ENCODE measurements at regions not wholly inside any gene's neighbourhood (a gene's known extent, or its start where the extent isn't known, plus 50 kb on each side); places are given as distances from the start of the nearest gene placed in this dataset.

- intact Hi-C loops (cut with micrococcal nuclease), result no loop called here
- DNase-seq, result no peak
- POLR2A ChIA-PET (ENCODE audit: unreplicated experiment), result no interaction called here
Measured at GRCh38 chr6:133648581-133648980, 240.3 kb upstream of the TCF21 start.

GRCh38 chr6:133671376-133671775, 217.5 kb upstream of the TCF21 start:
- Histone ChIP-seq H3K36me3 (ENCODE audit: low read depth, low read length) (no peaks in the 10 kb centered on the region), H3K9me3 (ENCODE audit: low read length) (no peaks in the 10 kb centered on the region), H3K27me3 (ENCODE audit: low read length) (no peaks in the 10 kb centered on the region), H3F3A (ENCODE audit: low read length, unreplicated experiment) (no peaks in the 10 kb centered on the region), H3K4me3 (ENCODE audit: low read length) (no peak overlapping the region), H3K4me2 (ENCODE audit: low read length) (no peak overlapping the region), H3K4me1 (ENCODE audit: insufficient read depth, low read length) (no peaks in the 10 kb centered on the region), H3K9me2 (replicated peaks; ENCODE audit: low read length) (no peaks in the 10 kb centered on the region), H2AFZ (ENCODE audit: low read length) (no peak overlapping the region), H3K9ac (ENCODE audit: low read length) (no peak overlapping the region), H3K79me2 (ENCODE audit: low read length) (no peaks in the 10 kb centered on the region), H4K20me1 (ENCODE audit: low read length) (no peaks in the 10 kb centered on the region), H3K27ac (ENCODE audit: low read length) (no peak overlapping the region)
- intact Hi-C loops (cut with micrococcal nuclease), result no loop called here
- BruUV-seq (replicated peaks), result no TSS peak
- CTCF ChIA-PET, result no interaction called here
- DNase-seq (no peak), ATAC-seq (no peak)
- POLR2A ChIA-PET (ENCODE audit: unreplicated experiment), result no interaction called here
- TF ChIP-seq EZH2 (IDR thresholded peaks at IDR 0.05; ENCODE audit: low read length, unreplicated experiment), result no peak
- TF ChIP-seq EZH2phosphoT487 (IDR thresholded peaks at IDR 0.05; ENCODE audit: borderline replicate concordance, low read length), result no peak
- TF ChIP-seq CTCF (conservative IDR thresholded peaks at IDR 0.05; ENCODE audit: low read depth, low read length), result no peak

More at GRCh38 chr6:133648581-133648980, 240.3 kb upstream of the TCF21 start:
- no peaks in the 10 kb centered on the region for H3K79me2 ChIP-seq (ENCODE audit: low read length)
- no peak overlapping the region for H3K4me3 ChIP-seq (ENCODE audit: low read length)
- no peaks in the 10 kb centered on the region for H4K20me1 ChIP-seq (ENCODE audit: low read length)
- H3K27me3 ChIP-seq (ENCODE audit: low read length), result no peaks in the 10 kb centered on the region
- no peaks in the 10 kb centered on the region for H3K9me3 ChIP-seq (ENCODE audit: low read length)
- no peak overlapping the region for H3K27ac ChIP-seq (ENCODE audit: low read length)
- H3K9ac ChIP-seq (ENCODE audit: low read length), result no peak overlapping the region
- ATAC-seq, result no peak
- CTCF ChIA-PET, result no interaction called here
- H3F3A ChIP-seq (ENCODE audit: low read length, unreplicated experiment), result no peaks in the 10 kb centered on the region
- H3K36me3 ChIP-seq (ENCODE audit: low read depth, low read length), result no peaks in the 10 kb centered on the region
- TF ChIP-seq EZH2phosphoT487 (IDR thresholded peaks at IDR 0.05; ENCODE audit: borderline replicate concordance, low read length) (no peak), CTCF (conservative IDR thresholded peaks at IDR 0.05; ENCODE audit: low read depth, low read length) (no peak), EZH2 (IDR thresholded peaks at IDR 0.05; ENCODE audit: low read length, unreplicated experiment) (no peak)
- no peak overlapping the region for H2AFZ ChIP-seq (ENCODE audit: low read length)
- H3K4me1 ChIP-seq (ENCODE audit: insufficient read depth, low read length), result peaks cover 17% of the 10 kb centered on the region
- H3K4me2 ChIP-seq (ENCODE audit: low read length), result no peak overlapping the region
- no peaks in the 10 kb centered on the region for H3K9me2 ChIP-seq (replicated peaks; ENCODE audit: low read length)
- BruUV-seq (replicated peaks), result no TSS peak

- no peak overlapping the region for H3K9ac ChIP-seq (ENCODE audit: low read length)
- H3K4me3 ChIP-seq (ENCODE audit: low read length), result no peak overlapping the region
- H4K20me1 ChIP-seq (ENCODE audit: low read length), result no peaks in the 10 kb centered on the region
- DNase-seq (no peak), ATAC-seq (no peak)
- H3K27ac ChIP-seq (ENCODE audit: low read length), result no peak overlapping the region
- BruUV-seq (replicated peaks), result no TSS peak
- no peaks in the 10 kb centered on the region for H3F3A ChIP-seq (ENCODE audit: low read length, unreplicated experiment)
- no peak overlapping the region for H2AFZ ChIP-seq (ENCODE audit: low read length)
- no peaks in the 10 kb centered on the region for H3K9me2 ChIP-seq (replicated peaks; ENCODE audit: low read length)
- H3K9me3 ChIP-seq (ENCODE audit: low read length), result no peaks in the 10 kb centered on the region
- H3K79me2 ChIP-seq (ENCODE audit: low read length), result no peaks in the 10 kb centered on the region
- no peak for TF ChIP-seq EZH2 (IDR thresholded peaks at IDR 0.05; ENCODE audit: low read length, unreplicated experiment)
- no peak for TF ChIP-seq CTCF (conservative IDR thresholded peaks at IDR 0.05; ENCODE audit: low read depth, low read length)
- no peak for TF ChIP-seq EZH2phosphoT487 (IDR thresholded peaks at IDR 0.05; ENCODE audit: borderline replicate concordance, low read length)
- ChIA-PET CTCF (no interaction called here), POLR2A (ENCODE audit: unreplicated experiment) (no interaction called here)
- H3K4me1 ChIP-seq (ENCODE audit: insufficient read depth, low read length), result no peaks in the 10 kb centered on the region
- no peak overlapping the region for H3K4me2 ChIP-seq (ENCODE audit: low read length)
- no peaks in the 10 kb centered on the region for H3K36me3 ChIP-seq (ENCODE audit: low read depth, low read length)
- intact Hi-C loops (cut with micrococcal nuclease), result no loop called here
- no peaks in the 10 kb centered on the region for H3K27me3 ChIP-seq (ENCODE audit: low read length)
Measured at GRCh38 chr6:133673056-133673455, 215.9 kb upstream of the TCF21 start.

Measured in PC-3 (cell line).